Parathyroid adenoma (tissue), 2 donors: ENCODE measurements at regions not wholly inside any gene's neighbourhood (a gene's known extent, or its start where the extent isn't known, plus 50 kb on each side); places are given as distances from the start of the nearest gene placed in this dataset.

Experiments used
- H2AFZ ChIP-seq: fragments of 300-600 bp; sonication (generic); one replicate; pipeline ENCODE4 v1.7.0; 2017; ENCODE audit warnings: antibody characterized with exemption, mild to moderate bottlenecking
- H3K27ac ChIP-seq: fragments of 300-600 bp; sonication (generic); one replicate; pipeline ENCODE4 v1.7.0; 2017
- H3K27me3 ChIP-seq: fragments of 300-600 bp; sonication (generic); one replicate; pipeline ENCODE4 v1.7.0; 2017; ENCODE audit warnings: low read length; ENCODE audit not compliant: control insufficient read depth, insufficient read depth
- H3K36me3 ChIP-seq: fragments of 300-600 bp; sonication (generic); one replicate; pipeline ENCODE4 v1.7.0; 2017; ENCODE audit warnings: low read length; ENCODE audit not compliant: control insufficient read depth, insufficient read depth
- H3K4me1 ChIP-seq: fragments of 300-600 bp; sonication (generic); one replicate; pipeline ENCODE4 v1.7.0; 2017; ENCODE audit warnings: control low read depth
- H3K4me2 ChIP-seq: fragments of 300-600 bp; sonication (generic); one replicate; pipeline ENCODE4 v1.7.0; 2017; ENCODE audit warnings: low read length
- H3K4me3 ChIP-seq: fragments of 300-600 bp; sonication (generic); one replicate; pipeline ENCODE4 v1.7.0; 2017; ENCODE audit warnings: low read depth, low read length
- H3K79me2 ChIP-seq: fragments of 300-600 bp; sonication (generic); one replicate; pipeline ENCODE4 v1.7.0; 2017; ENCODE audit warnings: control low read depth
- H3K9ac ChIP-seq: fragments of 300-600 bp; sonication (generic); one replicate; pipeline ENCODE4 v1.7.0; 2017; ENCODE audit warnings: mild to moderate bottlenecking
- H3K9me3 ChIP-seq: fragments of 300-600 bp; sonication (generic); one replicate; pipeline ENCODE4 v1.7.0; 2017; ENCODE audit warnings: low read length; ENCODE audit not compliant: control insufficient read depth
- TF ChIP-seq, protein P1 (sequence below): fragments of 300-600 bp; sonication (generic); IDR thresholded peaks from one replicate; pipeline ENCODE4 v1.7.0; 2017; ENCODE audit warnings: antibody characterized with exemption, mild to moderate bottlenecking
- donor health status: primary hyperparathyroidism.

- Histone ChIP-seq H3K79me2 (no peaks in the 10 kb centered on the region), H3K36me3 (no peaks in the 10 kb centered on the region), H3K9ac (no peak overlapping the region), H3K4me1 (no peaks in the 10 kb centered on the region), H3K27ac (no peak overlapping the region), H3K4me2 (no peak overlapping the region), H3K4me3 (no peak overlapping the region), H3K27me3 (no peaks in the 10 kb centered on the region), H3K9me3 (no peaks in the 10 kb centered on the region), H2AFZ (no peak overlapping the region)
- TF ChIP-seq, protein P1, sequence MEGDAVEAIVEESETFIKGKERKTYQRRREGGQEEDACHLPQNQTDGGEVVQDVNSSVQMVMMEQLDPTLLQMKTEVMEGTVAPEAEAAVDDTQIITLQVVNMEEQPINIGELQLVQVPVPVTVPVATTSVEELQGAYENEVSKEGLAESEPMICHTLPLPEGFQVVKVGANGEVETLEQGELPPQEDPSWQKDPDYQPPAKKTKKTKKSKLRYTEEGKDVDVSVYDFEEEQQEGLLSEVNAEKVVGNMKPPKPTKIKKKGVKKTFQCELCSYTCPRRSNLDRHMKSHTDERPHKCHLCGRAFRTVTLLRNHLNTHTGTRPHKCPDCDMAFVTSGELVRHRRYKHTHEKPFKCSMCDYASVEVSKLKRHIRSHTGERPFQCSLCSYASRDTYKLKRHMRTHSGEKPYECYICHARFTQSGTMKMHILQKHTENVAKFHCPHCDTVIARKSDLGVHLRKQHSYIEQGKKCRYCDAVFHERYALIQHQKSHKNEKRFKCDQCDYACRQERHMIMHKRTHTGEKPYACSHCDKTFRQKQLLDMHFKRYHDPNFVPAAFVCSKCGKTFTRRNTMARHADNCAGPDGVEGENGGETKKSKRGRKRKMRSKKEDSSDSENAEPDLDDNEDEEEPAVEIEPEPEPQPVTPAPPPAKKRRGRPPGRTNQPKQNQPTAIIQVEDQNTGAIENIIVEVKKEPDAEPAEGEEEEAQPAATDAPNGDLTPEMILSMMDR, result no peak
These were observed 455.7 kb upstream of the PFKP start for GRCh38 chr10:2611603-2612002.

GRCh38 chr10:2610946-2611345, 456.4 kb upstream of the PFKP start:
- no peaks in the 10 kb centered on the region for H3K4me1 ChIP-seq
- TF ChIP-seq, protein P1, result no peak
- no peaks in the 10 kb centered on the region for H3K36me3 ChIP-seq
- H2AFZ ChIP-seq, result no peak overlapping the region
- no peak overlapping the region for H3K27ac ChIP-seq
- no peak overlapping the region for H3K4me2 ChIP-seq
- no peak overlapping the region for H3K9ac ChIP-seq
- no peaks in the 10 kb centered on the region for H3K27me3 ChIP-seq
- H3K79me2 ChIP-seq, result no peaks in the 10 kb centered on the region
- H3K9me3 ChIP-seq, result no peaks in the 10 kb centered on the region
- no peak overlapping the region for H3K4me3 ChIP-seq

DNA sequence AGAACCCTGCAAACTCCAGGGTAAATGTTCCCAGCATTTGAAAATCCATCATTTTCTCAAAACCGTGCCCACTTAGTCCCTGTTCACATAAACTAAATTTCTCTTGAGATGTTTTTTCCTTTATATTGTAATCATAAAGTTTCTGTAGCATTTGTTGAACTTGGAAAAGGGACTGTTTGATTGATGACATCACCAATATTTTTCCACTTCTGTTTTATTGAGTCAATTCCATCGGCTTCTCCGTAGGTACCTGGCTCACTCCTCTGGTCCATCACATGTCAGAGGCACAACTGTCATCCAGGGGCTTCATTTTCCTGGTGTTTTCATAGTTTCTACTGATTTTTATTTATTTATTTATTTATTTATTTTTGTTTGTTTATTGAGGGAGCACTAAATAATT, 462.5 kb upstream of the PFKP start:
- no peaks in the 10 kb centered on the region for H3K4me1 ChIP-seq
- no peaks in the 10 kb centered on the region for H3K79me2 ChIP-seq
- H3K4me2 ChIP-seq, result no peak overlapping the region
- H3K4me3 ChIP-seq, result no peak overlapping the region
- no peaks in the 10 kb centered on the region for H3K9me3 ChIP-seq
- no peaks in the 10 kb centered on the region for H3K27me3 ChIP-seq
- H3K27ac ChIP-seq, result no peak overlapping the region
- no peaks in the 10 kb centered on the region for H3K36me3 ChIP-seq
- TF ChIP-seq, protein P1, result no peak
- H2AFZ ChIP-seq, result no peak overlapping the region
- no peak overlapping the region for H3K9ac ChIP-seq

- Histone ChIP-seq H3K4me2 (no peak overlapping the region), H3K27me3 (no peaks in the 10 kb centered on the region), H3K36me3 (no peaks in the 10 kb centered on the region), H3K9me3 (no peaks in the 10 kb centered on the region), H3K9ac (no peak overlapping the region), H3K4me3 (no peak overlapping the region), H2AFZ (no peak overlapping the region), H3K79me2 (no peaks in the 10 kb centered on the region), H3K27ac (no peak overlapping the region), H3K4me1 (no peaks in the 10 kb centered on the region)
- TF ChIP-seq, protein P1, result no peak
These were observed 467.8 kb upstream of the PFKP start for GRCh38 chr10:2599571-2599970.

- Histone ChIP-seq H3K79me2 (no peaks in the 10 kb centered on the region), H3K4me3 (no peak overlapping the region), H3K4me2 (no peak overlapping the region), H3K4me1 (no peaks in the 10 kb centered on the region), H3K27ac (no peak overlapping the region), H2AFZ (no peak overlapping the region), H3K27me3 (no peaks in the 10 kb centered on the region), H3K9me3 (no peaks in the 10 kb centered on the region), H3K36me3 (no peaks in the 10 kb centered on the region), H3K9ac (no peak overlapping the region)
- TF ChIP-seq, protein P1, result no peak
These were observed 474.8 kb upstream of the PFKP start for GRCh38 chr10:2592360-2593160.
